ACHN (cell line): ENCODE measurements at regions not wholly inside any gene's neighbourhood (a gene's known extent, or its start where the extent isn't known, plus 50 kb on each side); places are given as distances from the start of the nearest gene placed in this dataset.
"Not testable (repeated sequence)": the region's sequence is repeated elsewhere in the genome, so short reads cannot be mapped to it uniquely, and the experiment has no call there.

Experiments used
- DNase-seq: peaks from one replicate; pipeline ENCODE4 v3.0.0-alpha.2; 2015
- in situ Hi-C: cut with HindIII; loops from 2 replicates; pipeline ENCODE4 v1.10.0; 2017; ENCODE audit warnings: low sequenced_read_pairs, low pct_ligation_motif_present, low pct_unique_long_range_greater_than_20kb

GRCh38 chr21:34215911-34216717, 142.7 kb downstream of the MRPS6 start:
- no peak for DNase-seq
- in situ Hi-C loops, result no loop called here

- in situ Hi-C loops, result no loop called here
- no peak for DNase-seq
Observed at GRCh38 chr21:34216718-34217032, 143.3 kb downstream of the MRPS6 start.

- in situ Hi-C loops, result no loop called here
- no peak for DNase-seq
Observed at GRCh38 chr21:34217263-34217662, 143.9 kb downstream of the MRPS6 start.

- no peak for DNase-seq
Observed at GRCh38 chr21:34219334-34220060, 144.3 kb upstream of the KCNE2 start.

GRCh38 chr21:34220556-34221195, 143.1 kb upstream of the KCNE2 start:
- in situ Hi-C loops, result no loop called here
- no peak for DNase-seq

More at GRCh38 chr21:34219334-34220060, 144.3 kb upstream of the KCNE2 start:
- in situ Hi-C loops, result no loop called here

GRCh38 chr21:34221331-34222030, 142.3 kb upstream of the KCNE2 start:
- no peak for DNase-seq
- in situ Hi-C loops, result no loop called here

- in situ Hi-C loops, result no loop called here
- no peak for DNase-seq
Observed at GRCh38 chr21:34222031-34222335, 141.8 kb upstream of the KCNE2 start.

- in situ Hi-C loops, result no loop called here
- no peak for DNase-seq
Observed at GRCh38 chr21:34223376-34223775, 140.4 kb upstream of the KCNE2 start.

- in situ Hi-C loops, result no loop called here
- no peak for DNase-seq
Observed at GRCh38 chr21:34227386-34227852, 136.4 kb upstream of the KCNE2 start.

GRCh38 chr21:34228792-34229191, 135.0 kb upstream of the KCNE2 start:
- no peak for DNase-seq
- in situ Hi-C loops, result no loop called here

GRCh38 chr21:34229353-34229752, 134.5 kb upstream of the KCNE2 start:
- no peak for DNase-seq
- in situ Hi-C loops, result no loop called here

GRCh38 chr21:34233741-34234140, 130.1 kb upstream of the KCNE2 start:
- DNase-seq, in situ Hi-C loops: not testable (repeated sequence)

- in situ Hi-C loops, result no loop called here
- no peak for DNase-seq
Observed at GRCh38 chr21:34235514-34235913, 128.3 kb upstream of the KCNE2 start.

- in situ Hi-C loops, result no loop called here
- DNase-seq, result no peak
Observed at GRCh38 chr21:34242973-34243372, 120.8 kb upstream of the KCNE2 start.

GRCh38 chr21:34243562-34243961, 120.2 kb upstream of the KCNE2 start:
- DNase-seq, result peak; percentile 31
- in situ Hi-C loops, result no loop called here

GRCh38 chr21:34252751-34253150, 111.1 kb upstream of the KCNE2 start:
- in situ Hi-C loops, result no loop called here
- no peak for DNase-seq

GRCh38 chr21:34255073-34255472, 108.7 kb upstream of the KCNE2 start:
- DNase-seq, result no peak
- in situ Hi-C loops, result no loop called here

GRCh38 chr21:34260277-34261008, 103.4 kb upstream of the KCNE2 start:
- in situ Hi-C loops, result no loop called here
- DNase-seq, result no peak
